ENCODE measurements at regions not wholly inside any gene's neighbourhood (a gene's known extent, or its start where the extent isn't known, plus 50 kb on each side); places are given as distances from the start of the nearest gene placed in this dataset.

DNA sequence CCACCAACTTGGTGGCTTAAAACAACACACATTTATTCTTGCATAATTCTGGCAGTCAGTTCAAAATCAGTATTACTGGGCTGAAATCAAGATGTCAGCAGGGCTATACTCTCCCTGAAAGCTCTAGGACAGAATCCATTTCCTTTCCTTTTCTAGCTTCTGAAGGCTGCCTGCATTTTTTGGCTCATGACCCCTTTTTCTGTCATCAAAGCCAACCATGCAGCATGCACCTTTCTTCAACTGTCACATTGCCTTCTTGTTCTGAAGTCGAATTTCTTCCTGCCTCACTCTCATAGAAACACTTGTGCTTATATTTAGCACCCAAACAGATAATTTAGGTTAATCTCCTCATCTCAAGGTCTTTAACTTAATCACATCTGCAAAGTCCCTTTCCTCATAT is 79.8 kb upstream of the PPP1R2C start:
- DNase-seq (ENCODE audit: extremely low read depth, low read depth) = no peak
- TF ChIP-seq, protein P1, sequence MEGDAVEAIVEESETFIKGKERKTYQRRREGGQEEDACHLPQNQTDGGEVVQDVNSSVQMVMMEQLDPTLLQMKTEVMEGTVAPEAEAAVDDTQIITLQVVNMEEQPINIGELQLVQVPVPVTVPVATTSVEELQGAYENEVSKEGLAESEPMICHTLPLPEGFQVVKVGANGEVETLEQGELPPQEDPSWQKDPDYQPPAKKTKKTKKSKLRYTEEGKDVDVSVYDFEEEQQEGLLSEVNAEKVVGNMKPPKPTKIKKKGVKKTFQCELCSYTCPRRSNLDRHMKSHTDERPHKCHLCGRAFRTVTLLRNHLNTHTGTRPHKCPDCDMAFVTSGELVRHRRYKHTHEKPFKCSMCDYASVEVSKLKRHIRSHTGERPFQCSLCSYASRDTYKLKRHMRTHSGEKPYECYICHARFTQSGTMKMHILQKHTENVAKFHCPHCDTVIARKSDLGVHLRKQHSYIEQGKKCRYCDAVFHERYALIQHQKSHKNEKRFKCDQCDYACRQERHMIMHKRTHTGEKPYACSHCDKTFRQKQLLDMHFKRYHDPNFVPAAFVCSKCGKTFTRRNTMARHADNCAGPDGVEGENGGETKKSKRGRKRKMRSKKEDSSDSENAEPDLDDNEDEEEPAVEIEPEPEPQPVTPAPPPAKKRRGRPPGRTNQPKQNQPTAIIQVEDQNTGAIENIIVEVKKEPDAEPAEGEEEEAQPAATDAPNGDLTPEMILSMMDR (IDR thresholded peaks at IDR 0.05; ENCODE audit: low read depth, low read length) = no peak

DNA sequence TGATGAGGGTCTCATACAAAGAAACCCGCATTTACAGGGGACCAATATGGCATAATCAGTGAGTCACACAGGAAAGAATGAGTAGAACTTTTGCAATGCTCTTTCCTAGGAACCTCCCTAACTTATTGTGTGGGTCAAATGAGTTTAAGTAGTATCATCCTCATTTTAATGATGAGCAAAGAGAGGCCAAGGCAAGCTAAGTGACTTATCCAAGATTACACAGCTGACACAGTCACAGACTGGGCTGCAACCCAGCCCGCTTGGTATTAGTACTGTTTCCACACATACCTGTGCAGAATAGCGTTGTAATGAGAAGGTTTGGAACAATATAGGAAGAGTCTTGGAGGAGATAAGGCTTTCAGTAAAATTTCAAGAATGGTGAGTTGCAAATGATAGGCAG is 91.0 kb upstream of the PPP1R2C start:
- no peak for DNase-seq (ENCODE audit: extremely low read depth, low read depth)
- TF ChIP-seq, protein P1 (IDR thresholded peaks at IDR 0.05; ENCODE audit: low read depth, low read length) = no peak

DNA sequence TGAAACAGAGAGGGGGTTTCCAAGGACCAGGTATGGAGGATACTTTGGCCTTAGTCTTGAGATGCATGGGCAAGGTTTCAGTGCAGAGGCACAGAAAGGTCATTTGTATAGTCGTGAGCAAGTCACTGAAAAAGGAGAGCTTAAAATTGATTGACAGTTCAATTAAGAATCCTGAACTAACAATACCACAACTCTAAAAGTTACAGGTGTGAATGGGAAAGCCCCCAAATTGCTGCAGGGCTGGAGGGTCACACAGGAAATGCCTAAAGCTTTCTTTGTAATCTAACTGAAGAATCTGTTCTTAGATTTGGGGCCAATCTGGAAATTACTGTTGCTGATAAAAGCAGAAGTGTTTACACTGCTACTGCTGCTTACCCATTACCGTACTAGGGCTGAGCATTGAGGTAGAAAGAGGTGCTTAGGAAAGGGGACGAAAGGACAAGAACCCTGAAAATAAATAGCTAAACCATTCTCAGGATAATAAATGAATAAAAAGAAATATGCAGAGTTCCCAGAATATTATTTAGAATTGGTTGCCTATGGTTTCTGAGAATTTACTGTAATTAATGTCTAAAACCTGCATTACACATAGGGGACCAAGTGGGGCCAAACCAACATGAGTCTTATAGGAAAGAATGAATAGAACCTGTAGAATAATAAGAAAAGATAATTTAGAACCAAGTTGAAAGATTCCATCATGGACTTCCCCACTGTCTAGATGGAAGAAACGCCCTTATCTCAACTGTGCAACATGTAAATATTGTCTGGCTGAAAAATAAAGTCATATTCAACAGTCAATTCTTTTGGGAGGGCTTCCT is 91.9 kb upstream of the PPP1R2C start:
- DNase-seq (ENCODE audit: extremely low read depth, low read depth) = no peak
- TF ChIP-seq, protein P1 (IDR thresholded peaks at IDR 0.05; ENCODE audit: low read depth, low read length) = no peak

DNA sequence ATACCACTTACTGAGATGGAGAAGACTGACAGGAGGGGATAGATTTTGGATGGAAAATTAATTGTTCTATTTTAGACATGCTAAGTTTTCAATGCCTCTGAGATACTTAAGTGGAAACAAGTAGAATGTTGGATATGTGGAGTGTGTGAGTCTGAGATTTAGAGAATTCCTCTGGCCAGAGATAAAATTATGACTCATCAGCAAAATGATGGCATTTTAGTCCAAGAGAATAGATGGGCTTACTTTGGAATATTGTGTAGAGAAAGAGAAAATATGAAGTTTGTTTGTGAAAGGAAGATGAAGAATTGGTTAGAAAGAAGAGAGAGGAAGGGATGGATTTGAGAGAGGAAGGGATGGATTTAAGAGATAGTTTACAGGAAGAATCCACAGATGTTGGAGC is 108.6 kb upstream of the PPP1R2C start:
- DNase-seq (ENCODE audit: extremely low read depth, low read depth) = no peak
- TF ChIP-seq, protein P1 (IDR thresholded peaks at IDR 0.05; ENCODE audit: low read depth, low read length) = no peak

DNA sequence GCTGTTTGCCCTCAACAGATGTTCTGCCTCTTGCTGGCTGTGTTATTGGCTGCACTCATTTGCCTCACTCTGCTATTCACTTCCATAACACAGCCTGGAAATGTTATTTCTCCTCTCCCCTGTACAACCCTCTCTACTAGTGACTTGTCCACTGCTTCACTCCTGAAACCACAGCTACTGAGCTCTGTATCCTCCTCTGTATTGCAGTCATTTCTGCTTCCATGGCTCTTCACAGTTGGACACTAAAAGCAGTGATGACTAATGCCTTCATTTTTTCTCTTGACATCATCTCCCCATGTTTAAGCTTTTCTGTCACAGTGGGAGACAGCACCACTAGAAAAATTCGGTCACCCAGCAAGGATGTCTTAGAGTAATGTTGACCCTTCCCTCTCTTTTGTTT is 123.0 kb upstream of the PPP1R2C start:
- TF ChIP-seq, protein P1 (IDR thresholded peaks at IDR 0.05; ENCODE audit: low read depth, low read length) = no peak
- DNase-seq (ENCODE audit: extremely low read depth, low read depth) = no peak

DNA sequence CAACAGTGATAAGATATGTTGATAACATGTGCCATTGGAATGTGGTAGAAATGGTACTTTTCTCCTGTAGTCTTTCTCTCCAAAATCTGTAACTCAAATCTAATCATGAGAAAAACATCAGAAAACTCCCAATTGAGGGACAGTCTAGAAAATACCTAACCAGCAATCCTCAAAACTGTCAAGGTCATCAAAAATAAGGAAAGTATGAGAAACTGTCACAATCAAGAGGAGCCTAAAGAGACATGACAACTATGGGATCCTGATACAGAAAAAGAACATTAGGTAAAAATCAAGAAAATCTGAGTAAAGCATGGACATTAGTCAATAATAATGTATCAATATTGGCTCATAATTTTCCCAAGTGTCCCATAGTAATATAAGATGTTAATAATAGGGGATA is 124.5 kb upstream of the PPP1R2C start:
- TF ChIP-seq, protein P1 (IDR thresholded peaks at IDR 0.05; ENCODE audit: low read depth, low read length) = no peak
- no peak for DNase-seq (ENCODE audit: extremely low read depth, low read depth)

DNA sequence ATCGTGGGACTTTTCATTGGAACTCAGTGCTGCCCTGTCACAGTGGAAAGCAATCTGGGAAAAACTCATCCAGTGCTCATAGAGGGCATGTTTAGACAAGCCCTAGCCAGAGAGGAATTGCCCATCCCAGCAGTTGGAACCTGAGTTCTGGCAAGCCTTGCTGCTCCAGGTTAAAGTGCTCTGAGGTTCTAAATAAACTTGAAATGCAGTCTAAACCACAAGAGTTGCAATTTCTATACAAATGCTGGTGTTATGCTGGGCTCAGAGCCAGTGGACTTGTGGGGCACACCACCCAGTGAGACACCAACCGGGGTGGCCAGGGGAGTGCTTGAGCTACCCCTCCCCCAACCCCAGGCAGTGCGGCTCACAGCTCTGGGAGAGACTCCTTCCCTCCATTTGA is 142.8 kb upstream of the PPP1R2C start:
- DNase-seq (ENCODE audit: extremely low read depth, low read depth) = no peak
- TF ChIP-seq, protein P1 (IDR thresholded peaks at IDR 0.05; ENCODE audit: low read depth, low read length) = no peak

Data from AG09319 (cell line).